GM18505 (cell line): ENCODE measurements at regions not wholly inside any gene's neighbourhood (a gene's known extent, or its start where the extent isn't known, plus 50 kb on each side); places are given as distances from the start of the nearest gene placed in this dataset.

Source experiments
- ATAC-seq: cut with Tn5 transposase; IDR thresholded peaks from one replicate; pipeline ENCODE4 v1.9.1; 2021; ENCODE audit not compliant: unreplicated experiment
- POLR2A ChIP-seq: IDR thresholded peaks from 4 replicates; pipeline ENCODE4 v1.6.1; 2011; ENCODE audit warnings: borderline replicate concordance; ENCODE audit not compliant: insufficient read depth, insufficient read length; ENCODE audit errors: extremely low read depth

DNA sequence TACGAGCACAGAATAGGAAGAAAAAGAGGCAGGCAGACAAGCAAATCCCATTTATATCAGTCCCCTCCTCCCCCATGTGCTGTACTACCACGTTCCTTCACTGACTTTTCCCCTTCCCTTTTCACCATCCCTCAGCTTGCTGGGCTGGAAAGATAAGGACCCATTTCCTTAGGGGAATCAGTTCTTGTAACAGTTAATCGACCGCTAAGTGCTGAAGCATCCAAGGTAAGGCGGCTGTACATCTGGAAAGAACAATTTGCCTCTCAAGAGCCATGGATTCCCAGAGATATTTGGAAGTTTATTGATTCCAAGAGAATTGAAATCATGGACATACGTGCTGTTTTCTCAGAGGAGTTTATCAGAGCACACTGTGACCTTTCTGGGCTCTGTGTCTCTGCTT is 1688.0 kb downstream of the STIM2 start:
- ATAC-seq = no peak
- TF ChIP-seq POLR2A = no peak

- ATAC-seq = no peak
- no peak for TF ChIP-seq POLR2A
Observed at GRCh38 chr4:28555866-28556265, 1695.2 kb downstream of the STIM2 start.

DNA sequence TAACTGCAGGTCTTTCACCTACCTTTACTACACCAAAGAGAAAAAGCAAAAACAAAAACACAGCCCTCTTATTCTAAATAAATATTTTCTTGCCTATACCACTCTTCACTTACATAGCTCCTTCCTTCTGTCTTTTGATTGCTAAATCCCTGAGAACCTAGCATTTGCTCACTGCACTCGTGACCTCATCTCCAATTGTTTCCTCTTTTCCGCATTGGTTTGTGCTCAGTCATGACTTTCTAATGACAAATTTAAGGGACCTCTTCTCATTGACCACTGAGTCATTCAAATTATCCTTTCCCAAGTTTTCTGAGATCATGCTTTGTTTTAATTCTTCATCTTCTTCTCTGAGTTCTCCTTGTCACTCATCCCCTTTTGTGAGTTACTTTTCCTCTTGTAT is 1697.1 kb downstream of the STIM2 start:
- TF ChIP-seq POLR2A = no peak
- no peak for ATAC-seq

DNA sequence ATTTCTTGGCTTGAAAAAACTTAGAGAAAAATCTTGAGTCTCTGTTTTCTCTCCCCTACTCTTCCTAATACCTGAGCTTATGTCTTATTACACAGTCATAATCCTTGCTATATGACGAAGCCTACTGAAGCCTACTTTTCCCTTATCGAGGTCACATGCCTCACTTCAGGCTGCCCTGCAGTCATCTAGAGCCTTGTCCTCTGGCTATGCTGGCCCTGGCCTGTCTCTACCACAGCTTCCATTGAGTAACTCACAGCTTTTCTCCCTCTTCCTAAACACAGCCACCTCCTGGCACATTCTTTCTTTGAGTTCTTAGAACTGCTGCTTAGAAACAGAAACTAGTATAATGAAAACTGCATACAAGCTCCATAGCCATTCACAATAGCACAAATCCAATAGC is 1698.3 kb downstream of the STIM2 start:
- TF ChIP-seq POLR2A = no peak
- no peak for ATAC-seq

DNA sequence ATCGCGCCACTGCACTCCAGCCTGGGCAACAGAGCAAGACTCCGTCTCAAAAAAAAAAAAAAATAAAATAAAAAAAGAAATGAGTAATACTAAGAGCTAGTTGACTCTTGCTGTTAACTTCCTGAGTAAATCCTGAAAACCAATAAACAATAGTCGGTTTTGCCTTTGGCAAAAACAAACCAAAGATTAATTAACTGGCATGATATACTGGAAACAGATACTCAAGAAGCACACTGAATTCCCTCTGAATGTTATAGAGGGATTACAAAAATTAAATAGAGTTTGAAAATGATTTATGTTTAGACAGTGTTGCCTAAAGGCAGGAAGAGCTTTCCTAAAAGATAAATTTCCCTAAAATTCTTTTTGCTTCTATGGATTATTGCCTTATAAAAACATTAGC is 1702.3 kb downstream of the STIM2 start:
- ATAC-seq = no peak

DNA sequence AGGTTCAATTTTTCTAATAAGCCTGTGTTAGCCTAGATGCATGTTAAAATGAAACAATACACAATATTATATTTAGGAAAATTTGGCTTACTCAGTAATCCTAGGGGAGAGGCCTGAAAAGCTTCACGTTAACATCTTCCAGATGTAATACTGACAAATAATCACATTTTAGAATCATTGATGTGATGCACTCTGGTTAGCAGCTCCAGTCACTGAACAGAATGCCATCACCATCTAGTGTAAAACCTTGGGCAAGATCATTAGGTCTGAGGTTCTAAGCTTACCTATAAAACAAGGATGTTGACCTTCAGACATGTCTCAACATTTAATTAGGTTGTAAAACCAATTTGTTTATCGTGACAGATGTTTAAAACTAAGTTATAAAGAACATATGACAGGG is 1704.8 kb downstream of the STIM2 start:
- no peak for ATAC-seq
- TF ChIP-seq POLR2A = no peak

More for the DNA sequence above, 1702.3 kb downstream of the STIM2 start:
- TF ChIP-seq POLR2A = no peak

- no peak for TF ChIP-seq POLR2A
- ATAC-seq = no peak
Observed at GRCh38 chr4:28600958-28601357, 1740.3 kb downstream of the STIM2 start.

DNA sequence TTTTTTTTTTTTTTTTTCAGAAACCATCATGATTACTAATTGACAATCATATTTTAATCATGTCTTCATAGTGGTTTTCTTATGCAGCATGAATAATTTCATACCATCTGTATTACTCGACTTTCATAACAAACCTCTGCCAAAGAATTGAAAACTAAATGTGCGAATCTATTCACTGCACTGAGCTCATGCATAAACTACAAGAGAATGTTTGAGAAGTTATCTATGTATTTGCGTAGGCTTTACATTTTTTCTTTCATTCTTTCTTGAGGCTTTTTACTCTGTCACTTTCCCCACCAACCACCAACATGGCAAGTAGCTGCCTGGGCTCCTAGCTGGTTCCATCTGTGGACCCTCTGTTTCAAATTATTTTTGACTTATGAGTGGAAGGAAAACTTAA is 1761.0 kb downstream of the STIM2 start:
- ATAC-seq = no peak
- no peak for TF ChIP-seq POLR2A

DNA sequence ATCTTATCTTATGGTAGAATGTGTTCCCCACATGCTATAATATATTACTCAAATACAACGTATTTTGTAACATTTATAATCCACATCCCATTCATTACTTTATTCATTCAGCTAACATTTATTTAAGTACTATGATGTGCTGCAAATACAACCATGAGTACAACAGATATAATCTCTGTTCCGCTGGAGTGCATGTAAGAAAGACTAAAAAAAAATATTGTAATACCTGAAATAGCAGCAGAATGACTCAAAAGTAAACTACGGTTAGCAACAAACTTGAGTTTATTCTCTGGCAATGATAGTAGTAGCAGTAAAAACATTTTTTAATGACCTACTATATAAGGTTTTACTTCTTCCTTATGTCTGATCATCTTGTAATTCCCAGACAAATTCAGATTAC is 1776.3 kb downstream of the STIM2 start:
- ATAC-seq = no peak
- TF ChIP-seq POLR2A = no peak

GRCh38 chr4:28639747-28640146 is 1779.1 kb downstream of the STIM2 start:
- ATAC-seq = no peak
- no peak for TF ChIP-seq POLR2A

DNA sequence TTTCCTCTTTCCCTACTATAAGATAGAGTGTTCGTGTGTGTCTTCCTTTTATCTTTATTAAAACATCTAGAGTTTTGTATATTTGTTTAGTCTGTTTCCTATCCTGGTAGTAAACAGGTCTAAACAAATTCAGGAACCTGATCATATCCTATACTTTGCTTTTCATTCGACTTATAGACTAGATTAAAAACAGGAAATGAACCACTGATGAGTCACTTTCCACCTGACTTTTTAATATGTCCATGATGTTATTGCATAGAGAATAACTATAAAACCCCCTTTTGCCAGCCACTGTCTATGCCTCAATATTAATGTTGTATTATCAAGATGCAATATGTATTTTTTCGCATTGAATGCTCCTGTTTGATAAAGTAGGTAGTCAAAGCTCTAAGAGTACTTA is 1794.0 kb downstream of the STIM2 start:
- ATAC-seq = no peak
- no peak for TF ChIP-seq POLR2A

GRCh38 chr4:28665306-28665705 is 1804.7 kb downstream of the STIM2 start:
- ATAC-seq = no peak

DNA sequence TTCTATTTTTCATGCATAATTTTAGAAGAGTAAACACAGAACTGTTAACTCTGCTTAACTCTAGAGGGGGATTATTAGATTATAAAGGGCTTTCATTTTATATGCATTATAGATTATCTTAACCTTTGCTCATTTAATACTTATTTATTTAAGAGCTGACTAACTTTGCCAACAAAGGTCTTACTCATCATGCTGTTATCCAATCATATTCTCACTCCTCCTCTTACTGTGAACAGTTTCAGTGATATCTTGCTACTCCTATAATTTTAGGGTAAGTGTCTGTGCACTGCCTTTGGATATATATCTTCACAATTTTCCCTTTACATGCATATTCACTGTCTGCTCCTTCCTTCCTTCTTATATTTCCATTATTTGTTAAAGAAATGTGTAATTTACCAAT is 1814.9 kb downstream of the STIM2 start:
- TF ChIP-seq POLR2A = no peak
- no peak for ATAC-seq

More at GRCh38 chr4:28665306-28665705, 1804.7 kb downstream of the STIM2 start:
- no peak for TF ChIP-seq POLR2A

DNA sequence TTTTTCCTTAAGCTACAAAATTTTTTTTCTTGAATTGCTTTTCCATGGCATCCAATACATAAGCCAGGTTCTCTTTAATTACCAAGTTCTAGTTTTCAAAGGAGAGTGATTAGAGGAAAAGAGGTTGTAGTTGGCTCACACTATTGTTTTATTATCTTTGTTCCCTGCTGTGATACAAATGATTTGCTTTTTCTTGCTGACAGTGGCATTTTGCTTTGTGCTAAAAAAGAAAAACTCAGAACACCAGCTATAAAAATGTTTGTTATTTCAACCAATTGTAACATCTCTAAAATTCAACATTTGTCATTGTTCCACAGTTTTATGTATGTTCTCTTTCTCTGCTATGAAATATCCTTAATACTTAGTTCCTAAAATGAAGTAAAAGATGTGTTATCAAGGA is 1817.2 kb downstream of the STIM2 start:
- TF ChIP-seq POLR2A = no peak
- ATAC-seq = no peak

DNA sequence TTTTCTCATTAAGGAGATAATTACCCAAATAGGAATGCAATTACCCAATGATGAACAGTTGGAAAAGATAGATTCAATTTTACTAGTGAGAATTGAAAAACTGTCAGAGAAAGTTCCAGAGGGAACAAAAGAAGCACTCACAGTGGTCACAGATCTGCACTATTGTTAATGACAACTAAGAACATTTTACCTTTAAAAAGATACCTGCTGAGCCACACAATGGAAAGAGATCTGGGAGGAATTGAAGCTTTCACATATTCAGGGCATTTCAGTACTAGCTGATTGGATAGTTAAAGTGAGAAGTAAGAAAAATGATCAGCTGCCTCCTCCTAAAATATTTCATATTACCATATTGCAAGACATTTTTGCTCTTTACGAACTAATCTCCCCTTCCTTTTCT is 1822.2 kb downstream of the STIM2 start:
- no peak for ATAC-seq
- TF ChIP-seq POLR2A = no peak
